HCT116 (cell line): ENCODE measurements at regions not wholly inside any gene's neighbourhood (a gene's known extent, or its start where the extent isn't known, plus 50 kb on each side); places are given as distances from the start of the nearest gene placed in this dataset.

Experiments used
- ATAC-seq: fragments of 200-7000 bp; cut with Tn5 transposase; 2 replicates; pipeline ENCODE4 v1.9.1; 2020; ENCODE audit warnings: mild to moderate bottlenecking, moderate library complexity
- BruUV-seq: library from RNA; stranded (reverse); fragments of 400-500 nt; replicated peaks from 2 replicates; lab custom pipeline; 2021; lab: Mats Ljungman, UMichigan
- CTCF ChIA-PET: fragments of 300-600 bp; sonication (Branson Sonifier 250); formaldehyde crosslinking; loops from one replicate; lab custom pipeline; 2021; ENCODE audit warnings: antibody characterized with exemption; lab: Charles Lee
- POLR2A ChIA-PET: fragments of 300-600, 350-600 bp; sonication (Branson Sonifier 250); formaldehyde crosslinking; loops from one replicate; lab custom pipeline; 2021; ENCODE audit warnings: antibody characterized with exemption; lab: Charles Lee
- RAD21 ChIA-PET, 2 experiments: fragments of 300-600 bp; sonication (Branson Sonifier 250); formaldehyde crosslinking; loops; one replicate each; lab custom pipeline; 2023; ENCODE audit warnings: low total read pairs in 2 of 2; ENCODE audit not compliant: uncharacterized antibody in 2 of 2, unreplicated experiment in 2 of 2, low non-redundant PET in 1 of 2; lab: Charles Lee
- DNase-seq: peaks from one replicate; pipeline ENCODE4 v3.0.0-alpha.2; 2010; ENCODE audit warnings: low read depth, low spot score
- H2AFZ ChIP-seq: fragments of 200-600 bp; shearing (Covaris generic), sonication (generic); 2 replicates; pipeline ENCODE4 v1.6.1; 2017; ENCODE audit warnings: low read depth, mixed run types, mixed read lengths, antibody characterized with exemption, low read length; ENCODE audit not compliant: poor library complexity, severe bottlenecking
- H3K27ac ChIP-seq: 2 replicates; pipeline ENCODE4 v1.5.1; 2012; ENCODE audit warnings: low read depth, low read length
- H3K27me3 ChIP-seq: fragments of 200-600 bp; sonication (generic); 2 replicates; pipeline ENCODE4 v1.6.1; 2016; ENCODE audit warnings: mixed run types, low read length, mixed read lengths; ENCODE audit not compliant: insufficient read depth
- H3K36me3 ChIP-seq, 2 experiments: fragments of 200-500 bp in 1 of 2; fragments of 200-600 bp in 1 of 2; sonication (Bioruptor generic) in 1 of 2; sonication (generic) in 1 of 2; 2 replicates each; pipeline versions ENCODE4 v1.5.1 to v1.6.1; 2014 to 2016; ENCODE audit warnings: low read length in 2 of 2, inconsistent platforms in 1 of 2, mixed read lengths in 1 of 2, mixed run types in 1 of 2; ENCODE audit not compliant: insufficient read depth in 2 of 2, control insufficient read depth in 1 of 2
- H3K4me1 ChIP-seq, 2 experiments: fragments of 200-600 bp in 1 of 2; sonication (generic) in 1 of 2; 2 replicates each; pipeline versions ENCODE4 v1.5.1 to v1.6.1; 2012 to 2017; ENCODE audit warnings: low read length in 2 of 2, inconsistent platforms in 1 of 2, mild to moderate bottlenecking in 1 of 2, mixed read lengths in 1 of 2, mixed run types in 1 of 2, moderate library complexity in 1 of 2; ENCODE audit not compliant: insufficient read depth in 2 of 2, control insufficient read depth in 1 of 2
- H3K4me2 ChIP-seq: fragments of 200-600 bp; sonication (generic); 2 replicates; pipeline ENCODE4 v1.6.1; 2017; ENCODE audit warnings: mixed run types, low read length, mixed read lengths
- H3K4me3 ChIP-seq, 2 experiments: fragments of 200-600 bp in 1 of 2; sonication (generic) in 1 of 2; replicated peaks in 1 of 2; 2 replicates each; pipeline ENCODE4 v1.5.1; 2011 to 2016; ENCODE audit warnings: low read length in 2 of 2, control low read depth in 1 of 2, low read depth in 1 of 2, mild to moderate bottlenecking in 1 of 2, mixed read lengths in 1 of 2, mixed run types in 1 of 2
- H3K79me2 ChIP-seq: fragments of 200-600 bp; sonication (generic); 2 replicates; pipeline ENCODE4 v1.6.1; 2017; ENCODE audit warnings: mild to moderate bottlenecking, mixed run types, low read length, moderate library complexity, mixed read lengths; ENCODE audit not compliant: insufficient read depth
- H3K9ac ChIP-seq: fragments of 200-600 bp; sonication (generic); 2 replicates; pipeline ENCODE4 v1.6.1; 2016; ENCODE audit warnings: low read length, mixed read lengths
- H3K9me2 ChIP-seq: fragments of 200-600 bp; sonication (generic), shearing (Covaris generic); 2 replicates; pipeline ENCODE4 v1.6.1; 2017; ENCODE audit warnings: mixed run types, mild to moderate bottlenecking, moderate library complexity; ENCODE audit not compliant: insufficient read depth
- H3K9me3 ChIP-seq, 2 experiments: fragments of 200-500 bp in 1 of 2; fragments of 200-600 bp in 1 of 2; sonication (Bioruptor generic) in 1 of 2; sonication (generic) in 1 of 2; 2 replicates each; pipeline ENCODE4 v1.6.1; 2014 to 2017; ENCODE audit warnings: low read length in 2 of 2, mixed read lengths in 2 of 2, inconsistent platforms in 1 of 2, low read depth in 1 of 2, mild to moderate bottlenecking in 1 of 2, mixed run types in 1 of 2, moderate library complexity in 1 of 2; ENCODE audit not compliant: control insufficient read depth in 1 of 2, insufficient read depth in 1 of 2
- H4K20me1 ChIP-seq: fragments of 200-600 bp; sonication (generic), shearing (Covaris generic); 2 replicates; pipeline ENCODE4 v1.6.1; 2017; ENCODE audit warnings: mixed run types, mild to moderate bottlenecking, moderate library complexity; ENCODE audit not compliant: insufficient read depth
- ATF3 ChIP-seq: IDR thresholded peaks from 2 replicates; pipeline ENCODE4 v1.6.1; 2012
- EGR1 ChIP-seq: IDR thresholded peaks from 2 replicates; pipeline ENCODE4 v1.6.1; 2012; ENCODE audit warnings: low read depth
- FOSL1 ChIP-seq: IDR thresholded peaks from 2 replicates; pipeline ENCODE4 v1.6.1; 2012; ENCODE audit warnings: low read depth
- JUND ChIP-seq: IDR thresholded peaks from 2 replicates; pipeline ENCODE4 v1.6.1; 2012
- MAX ChIP-seq: IDR thresholded peaks from 2 replicates; pipeline ENCODE4 v1.6.1; 2012
- REST ChIP-seq: IDR thresholded peaks from 2 replicates; pipeline ENCODE4 v1.6.1; 2012; ENCODE audit warnings: low read depth
- YY1 ChIP-seq: IDR thresholded peaks from 2 replicates; pipeline ENCODE4 v1.6.1; 2011; ENCODE audit warnings: low read length, low read depth, moderate library complexity, mild to moderate bottlenecking; ENCODE audit not compliant: insufficient replicate concordance; ENCODE audit errors: extremely low read depth
- ZFX ChIP-seq: fragments of 450-650 bp; IDR thresholded peaks from 2 replicates; pipeline ENCODE4 v1.6.1; 2017
- intact Hi-C: fragments of 100-400 bp; cut with micrococcal nuclease; formaldehyde crosslinking; loops from 2 replicates; pipeline ENCODE4 v1.10.0; 2022

GRCh38 chr9:517993-518392 is 303.3 kb downstream of the DOCK8 start:
- H3K9ac ChIP-seq: no peak overlapping the region
- DNase-seq: no peak
- no peaks in the 10 kb centered on the region for H4K20me1 ChIP-seq
- H3K27ac ChIP-seq: no peak overlapping the region
- H3K4me2 ChIP-seq: no peak overlapping the region
- RAD21 ChIA-PET: no interaction called here
- no peaks in the 10 kb centered on the region for H3K4me1 ChIP-seq
- H3K27me3 ChIP-seq: no peaks in the 10 kb centered on the region
- H3K79me2 ChIP-seq: peaks cover 58% of the 10 kb centered on the region
- H3K4me3 ChIP-seq: no peak overlapping the region
- H3K36me3 ChIP-seq: 0 out of 4 replicates have a peak, but pooled peaks cover 0 to 5% of the 10 kb centered on the region in 2 experiments
- no peak for TF ChIP-seq FOSL1
- TF ChIP-seq YY1: no peak
- TF ChIP-seq ATF3: no peak
- no peak for TF ChIP-seq ZFX
- no peak for TF ChIP-seq REST
- TF ChIP-seq JUND: no peak
- TF ChIP-seq EGR1: no peak
- no peak for TF ChIP-seq MAX
- no peak overlapping the region for H2AFZ ChIP-seq
- CTCF ChIA-PET: no interaction called here
- ATAC-seq: no peak
- no peaks in the 10 kb centered on the region for H3K9me3 ChIP-seq
- no peaks in the 10 kb centered on the region for H3K9me2 ChIP-seq
- POLR2A ChIA-PET: no interaction called here
- intact Hi-C loops: no loop called here
- no TSS peak for BruUV-seq
